SK-N-SH (cell line): ENCODE measurements at regions not wholly inside any gene's neighbourhood (a gene's known extent, or its start where the extent isn't known, plus 50 kb on each side); places are given as distances from the start of the nearest gene placed in this dataset.

Experiments
- CTCF ChIA-PET: fragments of 300-600, 350-600 bp; formaldehyde crosslinking; extraction: SDS; loops from one replicate; lab custom pipeline; 2021; lab: Yijun Ruan, JAX
- POLR2A ChIA-PET: fragments of 350-600 bp; sonication (Branson Sonifier 250); formaldehyde crosslinking; extraction: SDS; loops from one replicate; lab custom pipeline; 2020; ENCODE audit warnings: antibody characterized with exemption, inconsistent platforms; lab: Yijun Ruan, JAX
- DNase-seq: peaks from one replicate; pipeline ENCODE4 v3.0.0; 2012
- H2AFZ ChIP-seq: fragments of 200-600 bp; sonication (generic); 2 replicates; pipeline ENCODE4 v1.8.1; 2016; ENCODE audit warnings: antibody characterized with exemption, mild to moderate bottlenecking, low read depth
- H3F3A ChIP-seq: fragments of 200-600 bp; sonication (generic); replicated peaks from 2 replicates; pipeline ENCODE3; 2016; ENCODE audit warnings: antibody characterized with exemption, mild to moderate bottlenecking; ENCODE audit not compliant: insufficient read depth
- H3K27ac ChIP-seq, 2 experiments: fragments of 200-500 bp in 1 of 2; fragments of 200-600 bp in 1 of 2; sonication (Bioruptor generic) in 1 of 2; sonication (generic), shearing (Covaris generic) in 1 of 2; 2 replicates each; pipeline versions ENCODE4 v1.5.1 to v1.6.1; 2014 to 2016; ENCODE audit warnings: low read depth in 2 of 2, inconsistent platforms in 1 of 2, low read length in 1 of 2, mild to moderate bottlenecking in 1 of 2, mixed read lengths in 1 of 2
- H3K27me3 ChIP-seq: fragments of 200-600 bp; sonication (generic), shearing (Covaris generic); 2 replicates; pipeline ENCODE4 v1.6.1; 2016; ENCODE audit warnings: mixed run types; ENCODE audit not compliant: insufficient read depth
- H3K36me3 ChIP-seq, 2 experiments: fragments of 200-500 bp in 1 of 2; fragments of 200-600 bp in 1 of 2; sonication (Bioruptor generic) in 1 of 2; sonication (generic) in 1 of 2; replicated peaks in 1 of 2; 2 replicates each; pipeline versions ENCODE3 to v1.5.1; 2014 to 2016; ENCODE audit warnings: low read length in 1 of 2, mild to moderate bottlenecking in 1 of 2; ENCODE audit not compliant: insufficient read depth in 2 of 2, control insufficient read depth in 1 of 2
- H3K4me1 ChIP-seq, 2 experiments: fragments of 200-500 bp in 1 of 2; fragments of 200-600 bp in 1 of 2; sonication (Bioruptor generic) in 1 of 2; sonication (generic), shearing (Covaris generic) in 1 of 2; 2 replicates each; pipeline versions ENCODE4 v1.5.1 to v1.6.1; 2014 to 2016; ENCODE audit warnings: low read depth in 1 of 2, low read length in 1 of 2, mixed run types in 1 of 2; ENCODE audit not compliant: insufficient read depth in 2 of 2, control insufficient read depth in 1 of 2
- H3K4me2 ChIP-seq: fragments of 200-600 bp; sonication (generic), shearing (Covaris generic); 2 replicates; pipeline ENCODE4 v1.6.1; 2017; ENCODE audit warnings: mixed run types
- H3K4me3 ChIP-seq, 2 experiments: fragments of 200-500 bp in 1 of 2; fragments of 200-600 bp in 1 of 2; sonication (Bioruptor generic) in 1 of 2; sonication (generic), shearing (Covaris generic) in 1 of 2; 2 replicates each; pipeline versions ENCODE4 v1.5.1 to v1.8.1; 2014 to 2016; ENCODE audit warnings: low read depth in 2 of 2, inconsistent platforms in 1 of 2, low read length in 1 of 2, mild to moderate bottlenecking in 1 of 2, mixed read lengths in 1 of 2, moderate library complexity in 1 of 2
- H3K79me2 ChIP-seq: fragments of 200-600 bp; sonication (generic); 2 replicates; pipeline ENCODE4 v1.8.1; 2017; ENCODE audit warnings: mild to moderate bottlenecking; ENCODE audit not compliant: insufficient read depth
- H3K9ac ChIP-seq: fragments of 200-600 bp; sonication (generic); 2 replicates; pipeline ENCODE4 v1.6.1; 2017; ENCODE audit warnings: mixed run types
- H3K9me2 ChIP-seq: fragments of 200-600 bp; sonication (generic); 2 replicates; pipeline ENCODE4 v1.6.1; 2017; ENCODE audit warnings: mixed run types
- H3K9me3 ChIP-seq: fragments of 200-600 bp; sonication (generic); 2 replicates; pipeline ENCODE4 v1.6.1; 2017; ENCODE audit warnings: mixed run types, mild to moderate bottlenecking, moderate library complexity
- H4K20me1 ChIP-seq: fragments of 200-600 bp; sonication (generic); 2 replicates; pipeline ENCODE4 v1.6.1; 2017; ENCODE audit warnings: mild to moderate bottlenecking, mixed run types; ENCODE audit not compliant: insufficient read depth
- CHD2 ChIP-seq: fragments of 150-350 bp; IDR thresholded peaks from 2 replicates; pipeline ENCODE4 v1.6.1; 2018; ENCODE audit warnings: low read length; ENCODE audit not compliant: partially characterized antibody
- EZH2phosphoT487 ChIP-seq: fragments of 200-600 bp; sonication (generic); IDR thresholded peaks from 2 replicates; pipeline ENCODE4 v1.6.1; 2017; ENCODE audit warnings: low read depth, mixed run types, mild to moderate bottlenecking, antibody characterized with exemption, moderate library complexity, borderline replicate concordance
- FOXM1 ChIP-seq: IDR thresholded peaks from 2 replicates; pipeline ENCODE4 v1.4.0; 2012; ENCODE audit warnings: low read depth, mild to moderate bottlenecking
- GABPA ChIP-seq: IDR thresholded peaks from 2 replicates; pipeline ENCODE4 v1.4.0; 2012; ENCODE audit warnings: low read depth, mild to moderate bottlenecking
- JUND ChIP-seq: IDR thresholded peaks from 2 replicates; pipeline ENCODE4 v1.4.0; 2012
- MEF2A ChIP-seq: IDR thresholded peaks from 2 replicates; pipeline ENCODE4 v1.4.0; 2012; ENCODE audit warnings: low read depth, borderline replicate concordance
- RAD21 ChIP-seq: IDR thresholded peaks from 2 replicates; pipeline ENCODE4 v1.6.1; 2012; ENCODE audit warnings: mild to moderate bottlenecking, low read length
- RCOR1 ChIP-seq: fragments of 150-350 bp; IDR thresholded peaks from 2 replicates; pipeline ENCODE4 v1.6.1; 2017; ENCODE audit warnings: antibody characterized with exemption, low read length
- RFX5 ChIP-seq: IDR thresholded peaks from 2 replicates; pipeline ENCODE4 v1.6.1; 2012; ENCODE audit warnings: mild to moderate bottlenecking, improper control_type of control experiment, low read length
- RXRA ChIP-seq: IDR thresholded peaks from 2 replicates; pipeline ENCODE4 v1.4.0; 2012; ENCODE audit warnings: low read depth, mild to moderate bottlenecking, borderline replicate concordance
- SIN3A ChIP-seq: IDR thresholded peaks from 2 replicates; pipeline ENCODE4 v1.6.1; 2012; ENCODE audit warnings: low read depth, mild to moderate bottlenecking, low read length, moderate library complexity, borderline replicate concordance
- TAF1 ChIP-seq: IDR thresholded peaks from 2 replicates; pipeline ENCODE4 v1.6.1; 2012; ENCODE audit warnings: low read depth, mild to moderate bottlenecking, low read length, moderate library complexity, borderline replicate concordance
- TEAD4 ChIP-seq: IDR thresholded peaks from 2 replicates; pipeline ENCODE4 v1.4.0; 2012; ENCODE audit warnings: mild to moderate bottlenecking, borderline replicate concordance; ENCODE audit not compliant: insufficient read depth
- YY1 ChIP-seq: IDR thresholded peaks from 2 replicates; pipeline ENCODE4 v1.4.0; 2012; ENCODE audit warnings: low read depth, mild to moderate bottlenecking
- WGBS: methylation state at CpG from one replicate; pipeline ENCODE4 v1.1.6; 2017; ENCODE audit warnings: low lambda C conversion rate; 5-methylcytosine and 5-hydroxymethylcytosine counted together
- TF ChIP-seq, protein P1 (sequence below): IDR thresholded peaks from 2 replicates; pipeline ENCODE4; 2012
- TF ChIP-seq, protein P2 (sequence below): IDR thresholded peaks from 2 replicates; pipeline ENCODE4 v1.4.0; 2012; ENCODE audit warnings: low read depth
- TF ChIP-seq, protein P3 (sequence below): fragments of 200-600 bp; sonication (generic); IDR thresholded peaks from 2 replicates; pipeline ENCODE4 v1.6.1; 2017; ENCODE audit warnings: antibody characterized with exemption, mild to moderate bottlenecking, moderate library complexity
- TF ChIP-seq, protein P4 (sequence below): fragments of 150-350 bp; IDR thresholded peaks from 2 replicates; pipeline ENCODE4 v1.6.1; 2016; ENCODE audit warnings: mild to moderate bottlenecking, low read depth, low read length

DNA sequence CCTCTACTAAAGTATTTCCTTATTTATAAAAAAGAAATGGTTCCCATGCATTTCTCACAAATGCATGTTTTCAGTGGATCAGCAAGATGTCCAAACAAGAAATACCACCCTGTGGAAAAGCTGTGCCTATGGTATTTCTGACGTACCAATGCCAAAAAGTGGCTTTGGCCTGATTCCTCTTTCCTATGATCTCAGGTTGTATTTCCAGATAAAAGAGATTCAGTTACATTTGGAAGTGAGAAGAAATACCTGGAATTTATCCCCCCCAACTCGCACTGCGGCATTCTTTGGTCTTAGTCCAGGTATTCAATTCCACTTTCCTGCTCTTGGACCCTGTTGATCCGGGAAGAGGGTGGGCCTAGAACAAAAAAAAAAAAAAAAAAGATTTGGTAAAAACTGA is 815.9 kb upstream of the FRG1 start:
- Histone ChIP-seq H3K4me1 (no peaks in the 10 kb centered on the region), H3F3A (no peaks in the 10 kb centered on the region), H4K20me1 (no peaks in the 10 kb centered on the region), H3K9me2 (no peaks in the 10 kb centered on the region), H3K9ac (no peak overlapping the region), H3K27ac (no peak overlapping the region), H3K4me2 (no peak overlapping the region), H2AFZ (no peak overlapping the region), H3K36me3 (no peaks in the 10 kb centered on the region), H3K79me2 (no peaks in the 10 kb centered on the region), H3K27me3 (no peaks in the 10 kb centered on the region), H3K9me3 (no peaks in the 10 kb centered on the region), H3K4me3 (no peak overlapping the region)
- DNase-seq = no peak
- POLR2A ChIA-PET = no interaction called here
- WGBS = 66% methylated on average over 4 of the region's 4 CpGs
- CTCF ChIA-PET = interaction anchor here (0.6 to 2.9 kb wide), 17 partner anchors 8 to 1518 kb away, joined by 3 to 17 read pairs (median 3); no protein-coding TSS in a partner anchor
- TF ChIP-seq CHD2 (no peak), RXRA (no peak), FOXM1 (no peak), RFX5 (no peak), SIN3A (no peak), TEAD4 (no peak), YY1 (no peak), JUND (no peak), RAD21 (no peak), MEF2A (no peak), TAF1 (no peak), EZH2phosphoT487 (no peak), GABPA (no peak), RCOR1 (no peak)
- TF ChIP-seq, protein P1, sequence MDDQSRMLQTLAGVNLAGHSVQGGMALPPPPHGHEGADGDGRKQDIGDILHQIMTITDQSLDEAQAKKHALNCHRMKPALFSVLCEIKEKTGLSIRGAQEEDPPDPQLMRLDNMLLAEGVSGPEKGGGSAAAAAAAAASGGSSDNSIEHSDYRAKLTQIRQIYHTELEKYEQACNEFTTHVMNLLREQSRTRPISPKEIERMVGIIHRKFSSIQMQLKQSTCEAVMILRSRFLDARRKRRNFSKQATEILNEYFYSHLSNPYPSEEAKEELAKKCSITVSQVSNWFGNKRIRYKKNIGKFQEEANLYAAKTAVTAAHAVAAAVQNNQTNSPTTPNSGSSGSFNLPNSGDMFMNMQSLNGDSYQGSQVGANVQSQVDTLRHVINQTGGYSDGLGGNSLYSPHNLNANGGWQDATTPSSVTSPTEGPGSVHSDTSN = no peak
- TF ChIP-seq, protein P2, sequence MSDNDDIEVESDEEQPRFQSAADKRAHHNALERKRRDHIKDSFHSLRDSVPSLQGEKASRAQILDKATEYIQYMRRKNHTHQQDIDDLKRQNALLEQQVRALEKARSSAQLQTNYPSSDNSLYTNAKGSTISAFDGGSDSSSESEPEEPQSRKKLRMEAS = no peak
- TF ChIP-seq, protein P3, sequence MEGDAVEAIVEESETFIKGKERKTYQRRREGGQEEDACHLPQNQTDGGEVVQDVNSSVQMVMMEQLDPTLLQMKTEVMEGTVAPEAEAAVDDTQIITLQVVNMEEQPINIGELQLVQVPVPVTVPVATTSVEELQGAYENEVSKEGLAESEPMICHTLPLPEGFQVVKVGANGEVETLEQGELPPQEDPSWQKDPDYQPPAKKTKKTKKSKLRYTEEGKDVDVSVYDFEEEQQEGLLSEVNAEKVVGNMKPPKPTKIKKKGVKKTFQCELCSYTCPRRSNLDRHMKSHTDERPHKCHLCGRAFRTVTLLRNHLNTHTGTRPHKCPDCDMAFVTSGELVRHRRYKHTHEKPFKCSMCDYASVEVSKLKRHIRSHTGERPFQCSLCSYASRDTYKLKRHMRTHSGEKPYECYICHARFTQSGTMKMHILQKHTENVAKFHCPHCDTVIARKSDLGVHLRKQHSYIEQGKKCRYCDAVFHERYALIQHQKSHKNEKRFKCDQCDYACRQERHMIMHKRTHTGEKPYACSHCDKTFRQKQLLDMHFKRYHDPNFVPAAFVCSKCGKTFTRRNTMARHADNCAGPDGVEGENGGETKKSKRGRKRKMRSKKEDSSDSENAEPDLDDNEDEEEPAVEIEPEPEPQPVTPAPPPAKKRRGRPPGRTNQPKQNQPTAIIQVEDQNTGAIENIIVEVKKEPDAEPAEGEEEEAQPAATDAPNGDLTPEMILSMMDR = no peak
- TF ChIP-seq, protein P4, sequence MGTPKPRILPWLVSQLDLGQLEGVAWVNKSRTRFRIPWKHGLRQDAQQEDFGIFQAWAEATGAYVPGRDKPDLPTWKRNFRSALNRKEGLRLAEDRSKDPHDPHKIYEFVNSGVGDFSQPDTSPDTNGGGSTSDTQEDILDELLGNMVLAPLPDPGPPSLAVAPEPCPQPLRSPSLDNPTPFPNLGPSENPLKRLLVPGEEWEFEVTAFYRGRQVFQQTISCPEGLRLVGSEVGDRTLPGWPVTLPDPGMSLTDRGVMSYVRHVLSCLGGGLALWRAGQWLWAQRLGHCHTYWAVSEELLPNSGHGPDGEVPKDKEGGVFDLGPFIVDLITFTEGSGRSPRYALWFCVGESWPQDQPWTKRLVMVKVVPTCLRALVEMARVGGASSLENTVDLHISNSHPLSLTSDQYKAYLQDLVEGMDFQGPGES = no peak
